ENCODE measurements at regions not wholly inside any gene's neighbourhood (a gene's known extent, or its start where the extent isn't known, plus 50 kb on each side); places are given as distances from the start of the nearest gene placed in this dataset.

GRCh38 chr1:60904099-60904851, 178.1 kb upstream of the NFIA start:
- Mint-ChIP-seq H3K27ac (no peak overlapping the region), H3K9me3 (no peaks in the 10 kb centered on the region), H3K4me1 (ENCODE audit: low read depth) (no peaks in the 10 kb centered on the region), H3K4me3 (no peak overlapping the region), H3K27me3 (ENCODE audit: low read depth) (peaks cover 10% of the 10 kb centered on the region), H3K36me3 (ENCODE audit: low read depth) (no peaks in the 10 kb centered on the region)

- Mint-ChIP-seq H3K27me3 (ENCODE audit: low read depth) (peaks cover 10% of the 10 kb centered on the region), H3K36me3 (ENCODE audit: low read depth) (no peaks in the 10 kb centered on the region), H3K4me3 (no peak overlapping the region), H3K27ac (no peak overlapping the region), H3K9me3 (no peaks in the 10 kb centered on the region), H3K4me1 (ENCODE audit: low read depth) (no peaks in the 10 kb centered on the region)
These were observed 178.8 kb upstream of the NFIA start for GRCh38 chr1:60903591-60903990.

- no peaks in the 10 kb centered on the region for H3K36me3 Mint-ChIP-seq (ENCODE audit: low read depth)
- no peaks in the 10 kb centered on the region for H3K9me3 Mint-ChIP-seq
- H3K4me3 Mint-ChIP-seq, result no peak overlapping the region
- no peaks in the 10 kb centered on the region for H3K4me1 Mint-ChIP-seq (ENCODE audit: low read depth)
- no peak overlapping the region for H3K27ac Mint-ChIP-seq
- H3K27me3 Mint-ChIP-seq (ENCODE audit: low read depth), result peaks cover 10% of the 10 kb centered on the region
These were observed 182.9 kb upstream of the NFIA start for GRCh38 chr1:60899464-60899863.

GRCh38 chr1:60898987-60899386, 183.4 kb upstream of the NFIA start:
- Mint-ChIP-seq H3K36me3 (ENCODE audit: low read depth) (no peaks in the 10 kb centered on the region), H3K9me3 (no peaks in the 10 kb centered on the region), H3K4me1 (ENCODE audit: low read depth) (no peaks in the 10 kb centered on the region), H3K4me3 (no peak overlapping the region), H3K27ac (no peak overlapping the region), H3K27me3 (ENCODE audit: low read depth) (peaks cover 6% of the 10 kb centered on the region)

GRCh38 chr1:60898413-60898812, 183.9 kb upstream of the NFIA start:
- H3K4me1 Mint-ChIP-seq (ENCODE audit: low read depth), result no peaks in the 10 kb centered on the region
- no peak overlapping the region for H3K27ac Mint-ChIP-seq
- no peaks in the 10 kb centered on the region for H3K36me3 Mint-ChIP-seq (ENCODE audit: low read depth)
- no peak overlapping the region for H3K4me3 Mint-ChIP-seq
- no peaks in the 10 kb centered on the region for H3K9me3 Mint-ChIP-seq
- peaks cover 6% of the 10 kb centered on the region for H3K27me3 Mint-ChIP-seq (ENCODE audit: low read depth)

- no peaks in the 10 kb centered on the region for H3K36me3 Mint-ChIP-seq (ENCODE audit: low read depth)
- no peak overlapping the region for H3K4me3 Mint-ChIP-seq
- H3K27ac Mint-ChIP-seq, result no peak overlapping the region
- peaks cover 6% of the 10 kb centered on the region for H3K27me3 Mint-ChIP-seq (ENCODE audit: low read depth)
- H3K9me3 Mint-ChIP-seq, result no peaks in the 10 kb centered on the region
- H3K4me1 Mint-ChIP-seq (ENCODE audit: low read depth), result no peaks in the 10 kb centered on the region
These were observed 185.5 kb upstream of the NFIA start for GRCh38 chr1:60896701-60897363.

- no peaks in the 10 kb centered on the region for H3K4me1 Mint-ChIP-seq (ENCODE audit: low read depth)
These were observed 186.7 kb upstream of the NFIA start for GRCh38 chr1:60895701-60896100.

GRCh38 chr1:60895252-60895651, 187.1 kb upstream of the NFIA start:
- H3K9me3 Mint-ChIP-seq, result no peaks in the 10 kb centered on the region
- H3K27ac Mint-ChIP-seq, result no peak overlapping the region
- peaks cover 9% of the 10 kb centered on the region for H3K27me3 Mint-ChIP-seq (ENCODE audit: low read depth)
- H3K4me1 Mint-ChIP-seq (ENCODE audit: low read depth), result no peaks in the 10 kb centered on the region
- no peaks in the 10 kb centered on the region for H3K36me3 Mint-ChIP-seq (ENCODE audit: low read depth)
- no peak overlapping the region for H3K4me3 Mint-ChIP-seq

More at GRCh38 chr1:60895701-60896100, 186.7 kb upstream of the NFIA start:
- Mint-ChIP-seq H3K36me3 (ENCODE audit: low read depth) (no peaks in the 10 kb centered on the region), H3K4me3 (no peak overlapping the region), H3K9me3 (no peaks in the 10 kb centered on the region), H3K27ac (no peak overlapping the region), H3K27me3 (ENCODE audit: low read depth) (peaks cover 9% of the 10 kb centered on the region)

- no peak overlapping the region for H3K27ac Mint-ChIP-seq
- H3K4me3 Mint-ChIP-seq, result no peak overlapping the region
- no peaks in the 10 kb centered on the region for H3K9me3 Mint-ChIP-seq
- no peaks in the 10 kb centered on the region for H3K4me1 Mint-ChIP-seq (ENCODE audit: low read depth)
- H3K27me3 Mint-ChIP-seq (ENCODE audit: low read depth), result peaks cover 9% of the 10 kb centered on the region
- no peaks in the 10 kb centered on the region for H3K36me3 Mint-ChIP-seq (ENCODE audit: low read depth)
These were observed 187.6 kb upstream of the NFIA start for GRCh38 chr1:60894741-60895140.

- H3K4me3 Mint-ChIP-seq, result no peak overlapping the region
- no peak overlapping the region for H3K27ac Mint-ChIP-seq
- H3K36me3 Mint-ChIP-seq (ENCODE audit: low read depth), result no peaks in the 10 kb centered on the region
- no peaks in the 10 kb centered on the region for H3K9me3 Mint-ChIP-seq
- H3K4me1 Mint-ChIP-seq (ENCODE audit: low read depth), result no peaks in the 10 kb centered on the region
- H3K27me3 Mint-ChIP-seq (ENCODE audit: low read depth), result peaks cover 9% of the 10 kb centered on the region
These were observed 188.2 kb upstream of the NFIA start for GRCh38 chr1:60894130-60894529.

GRCh38 chr1:60893136-60893930, 189.0 kb upstream of the NFIA start:
- Mint-ChIP-seq H3K36me3 (ENCODE audit: low read depth) (no peaks in the 10 kb centered on the region), H3K4me1 (ENCODE audit: low read depth) (no peaks in the 10 kb centered on the region), H3K4me3 (no peak overlapping the region), H3K27ac (no peak overlapping the region), H3K27me3 (ENCODE audit: low read depth) (peaks cover 9% of the 10 kb centered on the region), H3K9me3 (no peaks in the 10 kb centered on the region)

GRCh38 chr1:60891765-60892164, 190.6 kb upstream of the NFIA start:
- H3K9me3 Mint-ChIP-seq, result no peaks in the 10 kb centered on the region
- H3K27me3 Mint-ChIP-seq (ENCODE audit: low read depth), result peaks cover 13% of the 10 kb centered on the region

GRCh38 chr1:60891281-60891680, 191.1 kb upstream of the NFIA start:
- Mint-ChIP-seq H3K27ac (no peak overlapping the region), H3K9me3 (no peaks in the 10 kb centered on the region), H3K4me1 (ENCODE audit: low read depth) (no peaks in the 10 kb centered on the region), H3K27me3 (ENCODE audit: low read depth) (peaks cover 18% of the 10 kb centered on the region), H3K36me3 (ENCODE audit: low read depth) (no peaks in the 10 kb centered on the region), H3K4me3 (no peak overlapping the region)

More at GRCh38 chr1:60891765-60892164, 190.6 kb upstream of the NFIA start:
- H3K36me3 Mint-ChIP-seq (ENCODE audit: low read depth), result no peaks in the 10 kb centered on the region
- no peaks in the 10 kb centered on the region for H3K4me1 Mint-ChIP-seq (ENCODE audit: low read depth)
- H3K27ac Mint-ChIP-seq, result no peak overlapping the region
- H3K4me3 Mint-ChIP-seq, result no peak overlapping the region

- H3K4me1 Mint-ChIP-seq (ENCODE audit: low read depth), result no peaks in the 10 kb centered on the region
- H3K27ac Mint-ChIP-seq, result no peak overlapping the region
- no peak overlapping the region for H3K4me3 Mint-ChIP-seq
- no peaks in the 10 kb centered on the region for H3K9me3 Mint-ChIP-seq
- H3K36me3 Mint-ChIP-seq (ENCODE audit: low read depth), result no peaks in the 10 kb centered on the region
- peaks cover 19% of the 10 kb centered on the region for H3K27me3 Mint-ChIP-seq (ENCODE audit: low read depth)
These were observed 191.7 kb upstream of the NFIA start for GRCh38 chr1:60890664-60891063.

GRCh38 chr1:60889709-60890108, 192.7 kb upstream of the NFIA start:
- no peaks in the 10 kb centered on the region for H3K9me3 Mint-ChIP-seq
- H3K4me3 Mint-ChIP-seq, result no peak overlapping the region
- no peaks in the 10 kb centered on the region for H3K4me1 Mint-ChIP-seq (ENCODE audit: low read depth)
- H3K27me3 Mint-ChIP-seq (ENCODE audit: low read depth), result peaks cover 25% of the 10 kb centered on the region
- no peak overlapping the region for H3K27ac Mint-ChIP-seq
- H3K36me3 Mint-ChIP-seq (ENCODE audit: low read depth), result no peaks in the 10 kb centered on the region

All from T-helper 1 cell treated with Interleukin-12 subunit alpha and Interleukin-12 subunit beta and Interleukin-4 antibody, amounts not matched to agents 30 μg/mL and 1 μg/mL, for 36 hours (primary cell).